Liver (tissue), 8 donors: ENCODE measurements at regions not wholly inside any gene's neighbourhood (a gene's known extent, or its start where the extent isn't known, plus 50 kb on each side); places are given as distances from the start of the nearest gene placed in this dataset.

ENCODE experiments used
- DNase-seq: peaks from one replicate; pipeline ENCODE4 v3.0.0-alpha.2; 2017; ENCODE audit warnings: low spot score
- H3K27ac ChIP-seq, 2 donors: one replicate each; pipeline ENCODE4 v1.7.0; 2013; ENCODE audit warnings: inconsistent platforms in 2 of 2, low read length in 2 of 2, control low read depth in 1 of 2, low read depth in 1 of 2, mild to moderate bottlenecking in 1 of 2
- H3K27me3 ChIP-seq, 4 donors: one replicate each; pipeline versions ENCODE4 v1.6.1 to v1.7.0; 2013; ENCODE audit warnings: low read length in 3 of 4, inconsistent platforms in 1 of 4, mild to moderate bottlenecking in 1 of 4, moderate library complexity in 1 of 4; ENCODE audit not compliant: control insufficient read depth in 4 of 4, insufficient read depth in 4 of 4
- H3K36me3 ChIP-seq, 4 donors: one replicate each; pipeline versions ENCODE4 v1.6.1 to v1.7.0; 2013; ENCODE audit warnings: low read length in 3 of 4, mild to moderate bottlenecking in 3 of 4, low read depth in 1 of 4, moderate library complexity in 1 of 4; ENCODE audit not compliant: control insufficient read depth in 4 of 4, insufficient read depth in 3 of 4
- H3K4me1 ChIP-seq, 4 donors: one replicate each; pipeline versions ENCODE4 v1.6.1 to v1.7.0; 2013; ENCODE audit warnings: low read length in 3 of 4, mild to moderate bottlenecking in 3 of 4, moderate library complexity in 1 of 4; ENCODE audit not compliant: control insufficient read depth in 4 of 4, insufficient read depth in 4 of 4
- H3K4me3 ChIP-seq, 3 donors: one replicate each; pipeline versions ENCODE4 v1.6.1 to v1.7.0; 2013; ENCODE audit warnings: low read length in 3 of 3, control low read depth in 1 of 3, low read depth in 1 of 3, mild to moderate bottlenecking in 1 of 3
- H3K9ac ChIP-seq, 2 donors: one replicate each; pipeline ENCODE4 v1.7.0; 2013; ENCODE audit warnings: low read length in 2 of 2, mild to moderate bottlenecking in 2 of 2, moderate library complexity in 2 of 2, control low read depth in 1 of 2, low read depth in 1 of 2
- H3K9me3 ChIP-seq, 4 donors: one replicate each; pipeline versions ENCODE4 v1.6.1 to v1.7.0; 2013; ENCODE audit warnings: low read length in 3 of 4; ENCODE audit not compliant: control insufficient read depth in 4 of 4
- EGR1 ChIP-seq, 2 donors: IDR thresholded peaks; 2 replicates each; pipeline ENCODE4 v1.6.1; 2016 to 2018; ENCODE audit warnings: antibody characterized with exemption in 2 of 2, low read depth in 2 of 2
- FOXA1 ChIP-seq: IDR thresholded peaks from 2 replicates; pipeline ENCODE4 v1.6.1; 2016; ENCODE audit warnings: antibody characterized with exemption
- FOXA2 ChIP-seq: IDR thresholded peaks from 2 replicates; pipeline ENCODE4 v1.6.1; 2016; ENCODE audit warnings: antibody characterized with exemption
- GABPA ChIP-seq, 2 donors: IDR thresholded peaks in 1 of 2; conservative IDR thresholded peaks in 1 of 2; 2 replicates each; pipeline ENCODE4 v1.6.1; 2016; ENCODE audit warnings: antibody characterized with exemption in 2 of 2, mild to moderate bottlenecking in 1 of 2, moderate library complexity in 1 of 2
- HNF4A ChIP-seq, 2 donors: conservative IDR thresholded peaks; 2 replicates each; pipeline ENCODE4 v1.6.1; 2016; ENCODE audit warnings: antibody characterized with exemption in 2 of 2, mild to moderate bottlenecking in 2 of 2
- HNF4G ChIP-seq: IDR thresholded peaks from 2 replicates; pipeline ENCODE4 v1.6.1; 2016; ENCODE audit warnings: antibody characterized with exemption
- JUND ChIP-seq, 2 donors: IDR thresholded peaks; 2 replicates each; pipeline ENCODE4 v1.6.1; 2016; ENCODE audit warnings: antibody characterized with exemption in 2 of 2
- NR2F2 ChIP-seq: IDR thresholded peaks from 2 replicates; pipeline ENCODE4 v1.6.1; 2016; ENCODE audit warnings: antibody characterized with exemption
- RAD21 ChIP-seq, 2 donors: IDR thresholded peaks; 2 replicates each; pipeline ENCODE4 v1.6.1; 2016; ENCODE audit warnings: antibody characterized with exemption in 2 of 2, mild to moderate bottlenecking in 2 of 2
- RXRA ChIP-seq, 2 donors: IDR thresholded peaks; 2 replicates each; pipeline ENCODE4 v1.6.1; 2017 to 2018; ENCODE audit warnings: antibody characterized with exemption in 2 of 2, mild to moderate bottlenecking in 1 of 2
- SP1 ChIP-seq: IDR thresholded peaks from 2 replicates; pipeline ENCODE4 v1.6.1; 2018; ENCODE audit warnings: antibody characterized with exemption, mild to moderate bottlenecking
- TAF1 ChIP-seq: conservative IDR thresholded peaks from 2 replicates; pipeline ENCODE4 v1.6.1; 2016; ENCODE audit warnings: antibody characterized with exemption, mild to moderate bottlenecking
- YY1 ChIP-seq: IDR thresholded peaks from 2 replicates; pipeline ENCODE4 v1.6.1; 2016; ENCODE audit warnings: antibody characterized with exemption, mild to moderate bottlenecking
- WGBS: extraction: QIAGEN DNeasy Blood & Tissue Kit; methylation state at CpG from one replicate; pipeline ENCODE4 v1.1.7; 2013; 5-methylcytosine and 5-hydroxymethylcytosine counted together
- TF ChIP-seq, protein P1 (sequence below): IDR thresholded peaks from 2 replicates; pipeline ENCODE4 v1.6.1; 2016; ENCODE audit warnings: antibody characterized with exemption
- TF ChIP-seq, protein P2 (sequence below): IDR thresholded peaks from 2 replicates; pipeline ENCODE4 v1.6.1; 2016; ENCODE audit warnings: antibody characterized with exemption
- TF ChIP-seq, protein P3 (sequence below): fragments of 150-350 bp; IDR thresholded peaks from 2 replicates; pipeline ENCODE4 v1.5.1; 2017; ENCODE audit warnings: improper control_type of control experiment, low read depth, low read length; ENCODE audit not compliant: missing input control
- TF ChIP-seq, protein P4 (sequence below): IDR thresholded peaks from 2 replicates; pipeline ENCODE4 v1.6.1; 2016; ENCODE audit warnings: antibody characterized with exemption
- donor health status: healthy.
- donor health status: healthy.
- donor health status: healthy.
- donor health status: healthy.
- donor health status: healthy.

DNA sequence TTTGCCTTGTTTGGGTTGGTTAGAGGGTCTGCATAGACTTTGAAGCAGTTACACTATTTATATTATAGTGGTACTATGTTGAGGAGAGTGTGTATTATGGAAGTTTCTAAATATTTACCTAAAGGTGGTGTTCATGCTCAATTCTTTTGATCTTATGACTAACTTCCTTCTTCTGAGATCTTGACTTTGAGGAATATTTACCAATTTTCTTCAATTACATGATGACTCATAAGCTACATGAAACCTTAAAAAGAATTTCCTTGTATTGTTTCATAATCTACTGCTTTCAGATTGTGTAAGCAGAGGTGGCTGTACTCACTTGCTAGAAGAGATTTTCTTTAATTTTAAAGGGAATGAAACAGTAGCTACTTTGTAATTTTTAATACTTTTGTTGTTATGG is 276.1 kb downstream of the TAF11L14 start:
- TF ChIP-seq RAD21 (IDR thresholded peaks at IDR 0.05) (no peak), RXRA (IDR thresholded peaks at IDR 0.05) (no peak), YY1 (no peak)
- Histone ChIP-seq H3K36me3 (no peaks in the 10 kb centered on the region), H3K9me3 (peaks cover 0 to 3% (median under 1%) of the 10 kb centered on the region in 4 donors), H3K9ac (no peak overlapping the region), H3K27me3 (no peaks in the 10 kb centered on the region), H3K27ac (no peak overlapping the region), H3K4me1 (no peaks in the 10 kb centered on the region), H3K4me3 (no peak overlapping the region)
- DNase-seq = no peak

DNA sequence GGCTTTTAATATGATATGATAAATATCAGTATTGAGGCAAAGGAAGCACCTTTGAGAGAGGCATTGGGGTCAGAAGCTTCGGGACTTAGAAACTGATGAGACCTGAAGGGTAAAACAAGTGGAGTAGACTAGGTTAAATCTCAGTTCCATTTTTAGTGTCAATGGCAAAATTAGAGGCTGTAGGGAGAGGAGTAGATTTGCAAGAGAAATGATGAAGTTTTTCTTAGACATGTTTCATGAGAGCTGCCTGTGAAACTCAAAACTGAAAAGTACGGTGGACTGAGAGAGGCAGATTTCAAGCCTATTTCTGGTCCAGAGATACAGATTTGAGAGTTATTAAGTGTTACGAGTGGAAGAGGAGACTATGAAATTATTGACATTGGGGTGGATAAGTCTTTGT is 278.5 kb downstream of the TAF11L14 start:
- Histone ChIP-seq H3K9me3 (no peaks in the 10 kb centered on the region), H3K36me3 (no peaks in the 10 kb centered on the region), H3K9ac (no peak overlapping the region), H3K4me3 (no peak overlapping the region), H3K4me1 (no peaks in the 10 kb centered on the region), H3K27me3 (no peaks in the 10 kb centered on the region), H3K27ac (no peak overlapping the region)
- DNase-seq = no peak
- no peak for TF ChIP-seq SP1
- TF ChIP-seq TAF1 = no peak
- TF ChIP-seq YY1 = no peak
- TF ChIP-seq, protein P1, sequence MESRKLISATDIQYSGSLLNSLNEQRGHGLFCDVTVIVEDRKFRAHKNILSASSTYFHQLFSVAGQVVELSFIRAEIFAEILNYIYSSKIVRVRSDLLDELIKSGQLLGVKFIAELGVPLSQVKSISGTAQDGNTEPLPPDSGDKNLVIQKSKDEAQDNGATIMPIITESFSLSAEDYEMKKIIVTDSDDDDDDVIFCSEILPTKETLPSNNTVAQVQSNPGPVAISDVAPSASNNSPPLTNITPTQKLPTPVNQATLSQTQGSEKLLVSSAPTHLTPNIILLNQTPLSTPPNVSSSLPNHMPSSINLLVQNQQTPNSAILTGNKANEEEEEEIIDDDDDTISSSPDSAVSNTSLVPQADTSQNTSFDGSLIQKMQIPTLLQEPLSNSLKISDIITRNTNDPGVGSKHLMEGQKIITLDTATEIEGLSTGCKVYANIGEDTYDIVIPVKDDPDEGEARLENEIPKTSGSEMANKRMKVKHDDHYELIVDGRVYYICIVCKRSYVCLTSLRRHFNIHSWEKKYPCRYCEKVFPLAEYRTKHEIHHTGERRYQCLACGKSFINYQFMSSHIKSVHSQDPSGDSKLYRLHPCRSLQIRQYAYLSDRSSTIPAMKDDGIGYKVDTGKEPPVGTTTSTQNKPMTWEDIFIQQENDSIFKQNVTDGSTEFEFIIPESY = no peak
- no peak for TF ChIP-seq FOXA2
- TF ChIP-seq JUND (IDR thresholded peaks at IDR 0.05) = no peak
- TF ChIP-seq, protein P2, sequence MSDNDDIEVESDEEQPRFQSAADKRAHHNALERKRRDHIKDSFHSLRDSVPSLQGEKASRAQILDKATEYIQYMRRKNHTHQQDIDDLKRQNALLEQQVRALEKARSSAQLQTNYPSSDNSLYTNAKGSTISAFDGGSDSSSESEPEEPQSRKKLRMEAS = no peak
- TF ChIP-seq HNF4G = no peak
- WGBS = 84% methylated on average over 3 of the region's 3 CpGs

DNA sequence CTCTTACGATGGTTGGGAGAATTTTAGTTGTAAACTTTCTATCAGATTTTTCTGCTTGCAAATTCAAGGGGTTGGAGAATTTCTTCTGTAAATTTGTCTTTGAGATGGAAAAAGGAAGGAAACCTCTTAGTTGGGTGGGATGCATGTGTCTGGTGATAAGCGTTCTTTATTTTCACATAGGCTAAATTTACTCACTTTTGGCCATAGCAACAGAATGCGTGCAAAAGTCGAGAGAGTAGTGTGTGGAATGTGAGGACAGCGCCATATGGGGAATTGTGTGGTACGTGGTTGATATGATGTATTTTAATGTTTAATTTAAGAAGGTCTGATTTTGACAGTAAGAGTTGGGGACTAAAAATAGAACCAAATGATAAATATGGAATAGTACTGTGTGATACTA is 282.2 kb downstream of the TAF11L14 start:
- H3K36me3 ChIP-seq = no peaks in the 10 kb centered on the region
- no peak for DNase-seq
- H3K9me3 ChIP-seq = no peaks in the 10 kb centered on the region
- H3K4me1 ChIP-seq = no peaks in the 10 kb centered on the region
- H3K27ac ChIP-seq = no peak overlapping the region
- TF ChIP-seq, protein P3, sequence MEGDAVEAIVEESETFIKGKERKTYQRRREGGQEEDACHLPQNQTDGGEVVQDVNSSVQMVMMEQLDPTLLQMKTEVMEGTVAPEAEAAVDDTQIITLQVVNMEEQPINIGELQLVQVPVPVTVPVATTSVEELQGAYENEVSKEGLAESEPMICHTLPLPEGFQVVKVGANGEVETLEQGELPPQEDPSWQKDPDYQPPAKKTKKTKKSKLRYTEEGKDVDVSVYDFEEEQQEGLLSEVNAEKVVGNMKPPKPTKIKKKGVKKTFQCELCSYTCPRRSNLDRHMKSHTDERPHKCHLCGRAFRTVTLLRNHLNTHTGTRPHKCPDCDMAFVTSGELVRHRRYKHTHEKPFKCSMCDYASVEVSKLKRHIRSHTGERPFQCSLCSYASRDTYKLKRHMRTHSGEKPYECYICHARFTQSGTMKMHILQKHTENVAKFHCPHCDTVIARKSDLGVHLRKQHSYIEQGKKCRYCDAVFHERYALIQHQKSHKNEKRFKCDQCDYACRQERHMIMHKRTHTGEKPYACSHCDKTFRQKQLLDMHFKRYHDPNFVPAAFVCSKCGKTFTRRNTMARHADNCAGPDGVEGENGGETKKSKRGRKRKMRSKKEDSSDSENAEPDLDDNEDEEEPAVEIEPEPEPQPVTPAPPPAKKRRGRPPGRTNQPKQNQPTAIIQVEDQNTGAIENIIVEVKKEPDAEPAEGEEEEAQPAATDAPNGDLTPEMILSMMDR = no peak
- TF ChIP-seq FOXA1 (no peak), TAF1 (no peak), SP1 (no peak), RXRA (IDR thresholded peaks at IDR 0.05) (no peak), EGR1 (IDR thresholded peaks at IDR 0.05; ENCODE audit: low read depth in 2 of 2) (no peak), YY1 (no peak), HNF4A (conservative IDR thresholded peaks at IDR 0.05) (no peak), RAD21 (IDR thresholded peaks at IDR 0.05) (no peak), NR2F2 (no peak), HNF4G (no peak), JUND (IDR thresholded peaks at IDR 0.05) (no peak), GABPA (IDR thresholded peaks at IDR 0.05 in 1 of 2, conservative IDR thresholded peaks at IDR 0.05 in 1 of 2) (no peak)
- TF ChIP-seq, protein P1 = no peak
- TF ChIP-seq, protein P2 = no peak
- TF ChIP-seq, protein P4, sequence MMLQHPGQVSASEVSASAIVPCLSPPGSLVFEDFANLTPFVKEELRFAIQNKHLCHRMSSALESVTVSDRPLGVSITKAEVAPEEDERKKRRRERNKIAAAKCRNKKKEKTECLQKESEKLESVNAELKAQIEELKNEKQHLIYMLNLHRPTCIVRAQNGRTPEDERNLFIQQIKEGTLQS = no peak
- no peak overlapping the region for H3K9ac ChIP-seq
- no peaks in the 10 kb centered on the region for H3K27me3 ChIP-seq
- H3K4me3 ChIP-seq = no peak overlapping the region
- WGBS = 69% methylated on average over 6 of the region's 6 CpGs
